HepG2 (cell line): ENCODE measurements at regions not wholly inside any gene's neighbourhood (a gene's known extent, or its start where the extent isn't known, plus 50 kb on each side); places are given as distances from the start of the nearest gene placed in this dataset.
A peak's percentile ranks its signal among the peaks of the same experiment; 100 is the strongest.

Experiments
- ATAC-seq: fragments of 200-7000 bp; cut with Tn5 transposase; 3 replicates; pipeline ENCODE4 v1.9.1; 2020; ENCODE audit warnings: mild to moderate bottlenecking, moderate library complexity
- BruUV-seq: library from RNA; stranded (reverse); fragments of 400-500 nt; replicated peaks from 2 replicates; lab custom pipeline; 2021; lab: Mats Ljungman, UMichigan
- CTCF ChIA-PET: fragments of 300-600 bp; formaldehyde crosslinking; extraction: SDS; loops from one replicate; lab custom pipeline; 2021; ENCODE audit warnings: low total read pairs, inconsistent platforms, low intra/inter-chr PET ratio; lab: Yijun Ruan, JAX
- POLR2A ChIA-PET: fragments of 350-600 bp; sonication (Branson Sonifier 250); formaldehyde crosslinking; loops from one replicate; lab custom pipeline; 2020; ENCODE audit warnings: antibody characterized with exemption, inconsistent platforms; lab: Yijun Ruan, JAX
- DNase-seq: peaks from one replicate; pipeline ENCODE4 v3.0.0-alpha.2; 2015; ENCODE audit warnings: low spot score
- FAIRE-seq: peaks from 3 replicates; lab custom pipeline; 2011; peaks lifted over from hg19 to GRCh38; lab: Jason Lieb, UNC
- H2AFZ ChIP-seq: one replicate; pipeline ENCODE4 v1.6.1; 2011; ENCODE audit warnings: low read length, inconsistent platforms
- H3K27ac ChIP-seq: fragments of 300-600 bp; 3 replicates; pipeline ENCODE4 v1.8.0; 2011; ENCODE audit warnings: mixed run types, mild to moderate bottlenecking, mixed read lengths, low read length, inconsistent platforms; ENCODE audit not compliant: insufficient read depth; ENCODE audit errors: extremely low read length
- H3K27me3 ChIP-seq, 2 experiments: fragments of 200-600 bp in 1 of 2; 2 replicates in 1 of 2; 3 replicates in 1 of 2; pipeline versions ENCODE4 v1.6.0 to v1.8.0; 2011; ENCODE audit warnings: low read length in 2 of 2, mild to moderate bottlenecking in 2 of 2, moderate library complexity in 2 of 2, inconsistent platforms in 1 of 2; ENCODE audit not compliant: insufficient read depth in 2 of 2, control insufficient read depth in 1 of 2
- H3K36me3 ChIP-seq, 2 experiments: fragments of 200-600 bp in 1 of 2; replicated peaks in 1 of 2; 2 replicates in 1 of 2; 3 replicates in 1 of 2; pipeline versions ENCODE4 v1.5.1 to v1.8.0; 2011; ENCODE audit warnings: low read length in 2 of 2, inconsistent platforms in 1 of 2; ENCODE audit not compliant: insufficient read depth in 2 of 2, control insufficient read depth in 1 of 2
- H3K4me1 ChIP-seq: 2 replicates; pipeline ENCODE4 v1.5.1; 2012; ENCODE audit warnings: low read length, inconsistent platforms; ENCODE audit not compliant: insufficient read depth
- H3K4me2 ChIP-seq: 2 replicates; pipeline ENCODE4 v1.6.0; 2011; ENCODE audit warnings: low read depth, low read length, inconsistent platforms
- H3K4me3 ChIP-seq, 3 experiments: fragments of 200-600 bp in 1 of 3; sonication (generic), shearing (Covaris generic) in 1 of 3; replicated peaks in 1 of 3; 2 replicates each; pipeline ENCODE4 v1.5.1; 2011 to 2016; ENCODE audit warnings: low read length in 3 of 3, inconsistent platforms in 2 of 3, low read depth in 2 of 3, mild to moderate bottlenecking in 2 of 3, control low read depth in 1 of 3, mixed read lengths in 1 of 3; ENCODE audit not compliant: insufficient read depth in 1 of 3
- H3K79me2 ChIP-seq: one replicate; pipeline ENCODE4 v1.6.1; 2011; ENCODE audit warnings: low read length, inconsistent platforms; ENCODE audit not compliant: insufficient read depth
- H3K9ac ChIP-seq: 2 replicates; pipeline ENCODE4 v1.6.0; 2011; ENCODE audit warnings: mild to moderate bottlenecking, low read depth, low read length, inconsistent platforms; ENCODE audit not compliant: insufficient read depth
- H3K9me3 ChIP-seq: 2 replicates; pipeline ENCODE4 v1.5.1; 2012; ENCODE audit warnings: mild to moderate bottlenecking, low read length
- H4K20me1 ChIP-seq: 2 replicates; pipeline ENCODE4 v1.6.0; 2011; ENCODE audit warnings: inconsistent platforms, mild to moderate bottlenecking, low read length, moderate library complexity; ENCODE audit not compliant: insufficient read depth
- ARNT2 ChIP-seq: sonication (generic); formaldehyde crosslinking; IDR thresholded peaks from 2 replicates; pipeline ENCODE4 v1.8.0; 2022; ENCODE audit warnings: mild to moderate bottlenecking, low read depth, missing genetic modification reagents, moderate library complexity
- CREB1 ChIP-seq, 2 experiments: fragments of 450-650 bp in 1 of 2; IDR thresholded peaks; 2 replicates each; pipeline ENCODE4 v1.6.1; 2016 to 2017; ENCODE audit warnings: control low read depth in 1 of 2, mild to moderate bottlenecking in 1 of 2, missing compliant biosample characterization in 1 of 2, missing genetic modification characterization in 1 of 2
- CSRNP2 ChIP-seq: sonication (generic); formaldehyde crosslinking; conservative IDR thresholded peaks from 2 replicates; pipeline ENCODE4 v1.8.0; 2022; ENCODE audit warnings: low read depth, missing genetic modification reagents
- HIC2 ChIP-seq: sonication (generic); formaldehyde crosslinking; IDR thresholded peaks from 2 replicates; pipeline ENCODE4 v1.9.0; 2022; ENCODE audit warnings: low read depth, missing genetic modification reagents
- MYNN ChIP-seq: sonication (generic); formaldehyde crosslinking; IDR thresholded peaks from 2 replicates; pipeline ENCODE4 v1.4.0; 2020; ENCODE audit warnings: mild to moderate bottlenecking, low read depth, missing genetic modification reagents
- NFRKB ChIP-seq: fragments of 450-650 bp; IDR thresholded peaks from 2 replicates; pipeline ENCODE4 v1.6.1; 2017
- ONECUT2 ChIP-seq: sonication (generic); formaldehyde crosslinking; IDR thresholded peaks from 2 replicates; pipeline ENCODE4 v1.4.0; 2020; ENCODE audit warnings: missing genetic modification reagents
- REXO4 ChIP-seq: sonication (generic); formaldehyde crosslinking; IDR thresholded peaks from 2 replicates; pipeline ENCODE4 v1.8.0; 2022; ENCODE audit warnings: missing genetic modification reagents, mild to moderate bottlenecking, borderline replicate concordance
- SRSF4 ChIP-seq: fragments of 200-400 bp; formaldehyde crosslinking; IDR thresholded peaks from one replicate; pipeline ENCODE4 v1.6.1; 2018; ENCODE audit warnings: mild to moderate bottlenecking, low read depth, low read length, moderate library complexity; ENCODE audit not compliant: poor library complexity, severe bottlenecking
- SRSF9 ChIP-seq: fragments of 200-400 bp; formaldehyde crosslinking; IDR thresholded peaks from 2 replicates; pipeline ENCODE4 v1.6.1; 2018; ENCODE audit warnings: borderline replicate concordance, mild to moderate bottlenecking, low read depth, low read length; ENCODE audit not compliant: insufficient read depth, poor library complexity, severe bottlenecking
- WGBS: methylation state at CpG from one replicate; pipeline ENCODE4 v1.1.6; 2017; ENCODE audit warnings: low lambda C conversion rate; 5-methylcytosine and 5-hydroxymethylcytosine counted together
- in situ Hi-C: cut with HindIII; loops from 2 replicates; pipeline ENCODE4 v1.10.0; 2017; ENCODE audit warnings: low pct_unique_long_range_greater_than_20kb; ENCODE audit not compliant: extremely low pct_ligation_motif_present
- intact Hi-C: fragments of 100-400 bp; cut with micrococcal nuclease; formaldehyde crosslinking; loops from one replicate; pipeline ENCODE4 v1.10.0; 2022; ENCODE audit not compliant: unreplicated experiment

GRCh38 chr20:57988828-57989227, 239.6 kb downstream of the ANKRD60 start:
- FAIRE-seq, result no peak
- CTCF ChIA-PET, result no interaction called here
- Histone ChIP-seq H3K9ac (no peak overlapping the region), H3K9me3 (no peaks in the 10 kb centered on the region), H2AFZ (no peak overlapping the region), H3K36me3 (no peaks in the 10 kb centered on the region), H3K27ac (no peak overlapping the region), H3K79me2 (no peaks in the 10 kb centered on the region), H4K20me1 (no peaks in the 10 kb centered on the region), H3K4me1 (no peaks in the 10 kb centered on the region), H3K4me3 (no peak overlapping the region), H3K27me3 (peaks cover 0 to 39% of the 10 kb centered on the region in 2 experiments; a peak in 3 of 5 replicates), H3K4me2 (no peak overlapping the region)
- intact Hi-C loops, result no loop called here
- no peak for ATAC-seq
- 14% methylated on average over 9 of the region's 9 CpGs for WGBS
- POLR2A ChIA-PET, result no interaction called here
- in situ Hi-C loops, result no loop called here
- BruUV-seq, result no TSS peak
- TF ChIP-seq SRSF4 (no peak), ONECUT2 (no peak), REXO4 (CRISPR knock-in tag) (no peak), HIC2 (CRISPR knock-in tag) (no peak), ARNT2 (no peak), SRSF9 (no peak), NFRKB (no peak)
- DNase-seq, result no peak

- in situ Hi-C loops, result no loop called here
- TF ChIP-seq MYNN (no peak), CREB1 (IDR thresholded peaks at IDR 0.05) (peak; percentile 87), CREB1 (CRISPR knock-in tag; IDR thresholded peaks at IDR 0.05) (no peak), CSRNP2 (CRISPR knock-in tag) (no peak)
- H3K4me1 ChIP-seq, result no peaks in the 10 kb centered on the region
- intact Hi-C loops, result no loop called here
- POLR2A ChIA-PET, result no interaction called here
- CTCF ChIA-PET, result no interaction called here
- 14% methylated on average over 3 of the region's 3 CpGs for WGBS
- ATAC-seq (no peak), DNase-seq (no peak), FAIRE-seq (no peak)
- peaks cover 0 to 36% of the 10 kb centered on the region in 2 experiments; a peak in 3 of 5 replicates for H3K27me3 ChIP-seq
- H3K4me2 ChIP-seq, result no peak overlapping the region
- H3K27ac ChIP-seq, result no peak overlapping the region
- H3K79me2 ChIP-seq, result no peaks in the 10 kb centered on the region
- H3K9ac ChIP-seq, result no peak overlapping the region
- H3K36me3 ChIP-seq, result no peaks in the 10 kb centered on the region
- no TSS peak for BruUV-seq
- H3K9me3 ChIP-seq, result no peaks in the 10 kb centered on the region
- H2AFZ ChIP-seq, result no peak overlapping the region
- no peak overlapping the region for H3K4me3 ChIP-seq
- no peaks in the 10 kb centered on the region; the same call in 1 of the 2 replicates for H4K20me1 ChIP-seq
These were observed 240.0 kb downstream of the ANKRD60 start for GRCh38 chr20:57988422-57988821.
